Stimulated activated CD4-positive, alpha-beta T cell treated with anti-CD3 and anti-CD28 coated beads, Interleukin-15, amount 100 ng/mL, for 48 hours (primary cell): ENCODE measurements at regions not wholly inside any gene's neighbourhood (a gene's known extent, or its start where the extent isn't known, plus 50 kb on each side); places are given as distances from the start of the nearest gene placed in this dataset.

Source experiments
- DNase-seq, 2 donors: peaks; one replicate each; pipeline ENCODE4 v3.0.0-alpha.2; 2020; ENCODE audit warnings: low read depth in 2 of 2

DNA sequence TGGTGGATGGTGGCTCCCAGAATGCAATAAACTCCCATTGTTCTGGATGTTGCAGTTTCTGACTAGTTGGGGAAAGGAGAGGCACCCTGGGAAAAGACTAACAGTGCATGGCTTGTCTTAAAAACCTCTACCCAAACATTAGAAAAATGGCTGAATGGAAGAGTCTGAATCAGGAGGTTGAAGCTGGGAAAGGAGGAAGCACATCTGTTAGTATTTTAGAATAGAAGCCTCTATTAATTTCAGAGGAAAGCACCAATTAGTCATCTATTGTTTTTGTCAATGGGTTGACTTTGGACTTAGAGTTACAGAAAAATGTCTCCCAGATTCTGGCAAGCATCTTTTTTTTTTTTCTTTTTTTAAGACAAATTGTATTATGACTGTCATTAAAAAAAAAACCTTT is 56.1 kb upstream of the ELMO1 start:
- no peak for DNase-seq

DNA sequence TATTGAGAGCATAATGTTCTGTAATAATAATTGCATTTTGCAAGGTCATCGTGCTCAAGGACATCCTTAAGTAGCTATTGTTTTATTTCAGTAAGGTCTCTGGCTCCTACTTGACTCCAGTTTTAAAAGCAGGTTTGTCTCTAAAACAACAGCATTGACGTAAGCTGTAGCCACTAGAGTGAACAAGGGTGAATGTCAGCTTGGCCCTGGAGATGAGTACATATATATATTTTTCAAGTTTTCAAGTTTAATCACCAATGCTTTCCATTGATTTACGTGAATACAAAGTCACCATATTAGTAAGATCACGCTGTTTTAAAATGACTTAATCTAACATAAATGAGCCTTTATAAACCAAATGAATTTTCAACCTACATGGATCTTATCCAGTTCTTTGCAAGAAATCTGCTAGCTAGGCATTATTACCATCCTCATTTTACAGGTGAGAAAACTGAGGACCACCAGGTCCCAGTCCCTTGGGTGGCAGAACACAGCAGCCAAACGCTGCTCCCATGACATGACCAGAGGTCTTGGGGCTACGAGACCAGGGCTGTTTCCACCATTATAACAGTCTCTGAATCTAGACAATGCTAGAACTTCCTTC is 57.2 kb upstream of the ELMO1 start:
- DNase-seq: no peak

- no peak for DNase-seq
Measured at GRCh38 chr7:37508118-37508517, 59.5 kb upstream of the ELMO1 start.

DNA sequence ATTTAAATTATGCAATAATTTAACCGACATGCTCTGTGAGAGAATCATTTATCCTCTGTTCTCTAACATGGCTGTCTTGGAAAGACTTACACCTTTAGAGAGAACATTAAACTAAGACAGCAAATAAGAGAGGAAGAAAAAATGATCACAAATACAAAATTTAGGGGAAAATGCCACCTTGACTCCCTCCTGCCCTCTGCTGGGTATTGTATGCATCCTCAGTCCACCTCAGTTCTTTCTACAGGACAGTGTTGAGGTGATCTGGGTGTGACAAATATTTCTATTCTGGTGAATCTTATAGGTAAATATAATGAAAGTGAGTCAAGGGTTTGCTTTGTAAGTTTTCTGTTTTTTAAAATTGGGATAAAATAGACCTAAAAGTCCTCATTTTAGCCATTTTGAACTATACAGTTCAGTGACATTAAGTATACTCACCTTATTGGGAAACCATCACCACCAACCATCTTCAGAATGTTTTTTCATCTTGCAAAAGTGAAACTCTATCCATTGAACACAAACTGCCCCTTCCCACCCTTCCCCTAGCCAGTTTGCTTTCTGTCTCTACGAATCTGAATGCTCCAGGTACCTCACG is 61.5 kb upstream of the ELMO1 start:
- peak in 1 of 2 donors; percentile 11 for DNase-seq

DNA sequence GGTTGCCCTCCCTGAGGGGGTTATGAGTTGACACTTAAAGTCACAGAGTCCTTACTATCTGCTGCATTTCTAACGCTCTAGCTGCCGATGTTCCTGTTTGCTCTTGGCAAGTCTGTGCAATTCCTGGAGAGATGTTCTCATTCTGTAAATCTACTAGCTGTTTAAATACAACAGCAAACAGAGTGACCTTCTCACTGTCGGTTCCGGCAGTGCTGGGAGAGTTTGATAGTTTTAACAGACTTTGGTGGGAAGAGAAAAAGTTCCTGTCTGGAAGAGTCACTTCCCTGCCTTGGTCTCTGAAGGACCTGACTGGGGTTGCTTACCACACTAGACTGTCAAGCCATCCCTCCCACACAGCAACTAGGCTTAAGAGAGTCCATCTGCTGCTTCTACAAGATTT is 63.3 kb upstream of the ELMO1 start:
- DNase-seq: no peak

GRCh38 chr7:37514497-37514896 is 65.8 kb upstream of the ELMO1 start:
- no peak for DNase-seq

GRCh38 chr7:37516664-37517063 is 68.0 kb upstream of the ELMO1 start:
- DNase-seq: no peak

- DNase-seq: no peak
Measured at GRCh38 chr7:37518266-37518665, 69.6 kb upstream of the ELMO1 start.

- no peak for DNase-seq
Measured at GRCh38 chr7:37524056-37524455, 75.4 kb upstream of the ELMO1 start.

DNA sequence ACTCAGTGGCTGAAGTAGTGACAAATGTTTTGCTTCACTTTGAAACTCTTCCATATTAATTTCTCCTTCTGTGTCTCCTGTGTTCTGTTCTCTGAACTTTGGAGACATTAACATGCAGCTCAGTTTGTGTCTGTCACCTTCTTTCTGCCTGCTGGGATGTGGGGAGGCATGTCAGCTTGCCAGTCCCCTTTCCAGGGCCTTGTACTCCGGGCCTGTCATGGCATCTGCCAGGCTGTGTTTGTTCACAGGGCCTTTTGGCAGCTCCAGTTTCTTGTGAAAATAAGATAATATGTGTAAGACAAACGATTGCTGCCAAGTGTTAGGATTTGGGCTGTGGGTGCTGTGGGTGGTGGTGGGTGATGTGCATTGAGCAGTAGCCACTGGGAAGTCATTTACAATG is 76.1 kb upstream of the ELMO1 start:
- no peak for DNase-seq

GRCh38 chr7:37526623-37527022 is 78.0 kb upstream of the ELMO1 start:
- DNase-seq: no peak

DNA sequence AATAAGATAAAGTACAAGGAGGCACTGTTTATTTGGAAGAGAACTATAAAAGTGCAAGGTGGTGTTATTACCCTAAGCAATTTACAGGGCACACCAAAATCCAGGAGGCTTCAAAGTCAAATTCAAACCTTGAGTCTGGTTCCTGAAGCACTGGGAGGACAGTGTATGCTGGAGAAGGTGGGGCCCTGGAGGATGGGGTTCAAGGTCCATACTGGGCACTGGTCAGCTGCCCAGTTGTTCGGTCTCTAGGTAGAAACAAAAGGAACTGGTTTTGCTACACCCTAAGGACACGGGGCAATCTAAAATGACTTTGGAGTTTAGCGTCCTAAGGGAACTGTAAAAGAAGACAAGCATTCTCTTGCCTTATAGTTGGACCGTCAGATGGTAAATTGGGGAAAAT is 78.4 kb upstream of the ELMO1 start:
- DNase-seq: no peak

DNA sequence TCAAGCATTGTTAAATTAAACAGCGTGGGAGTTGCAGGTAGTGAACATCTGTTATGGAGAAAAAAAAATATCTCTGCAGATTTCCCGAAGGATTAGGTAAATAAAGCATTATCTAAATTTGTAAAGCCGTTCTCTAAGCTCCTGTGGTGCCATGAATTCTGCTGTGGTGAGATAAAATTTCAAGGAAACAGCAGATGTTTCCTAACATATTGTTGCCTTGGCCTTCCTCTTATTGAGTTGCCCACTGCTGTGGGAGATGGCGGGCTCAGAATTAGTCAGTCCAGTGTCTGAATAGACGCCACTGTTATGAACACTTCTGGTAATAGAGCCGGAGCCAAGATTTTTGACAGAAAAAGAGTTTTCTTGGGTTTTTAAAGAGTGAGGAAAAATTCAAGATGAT is 82.6 kb upstream of the ELMO1 start:
- no peak for DNase-seq

- DNase-seq: no peak
Measured at GRCh38 chr7:37532636-37533035, 84.0 kb upstream of the ELMO1 start.

GRCh38 chr7:37534893-37535610 is 86.4 kb upstream of the ELMO1 start:
- DNase-seq: no peak

- no peak for DNase-seq
Measured at GRCh38 chr7:37535841-37536240, 87.2 kb upstream of the ELMO1 start.

DNA sequence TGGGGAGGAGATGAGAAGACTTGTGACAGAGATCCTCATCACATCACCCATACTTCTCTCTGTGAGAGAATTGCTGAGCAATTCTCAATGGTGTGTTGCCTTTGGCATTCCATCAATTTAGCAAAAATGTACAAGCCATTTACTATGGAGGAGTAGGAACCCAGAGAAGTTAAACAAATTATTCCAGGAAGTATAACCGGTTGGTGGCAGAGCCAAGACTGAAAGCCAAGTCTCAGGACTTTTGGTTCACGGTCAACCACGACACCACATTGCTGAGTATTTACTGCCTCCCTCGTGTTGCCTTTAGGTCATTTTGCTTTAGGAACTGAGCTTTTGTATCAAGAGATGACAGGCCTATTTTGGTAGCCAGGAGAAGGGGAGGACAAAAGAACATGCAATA is 88.0 kb upstream of the ELMO1 start:
- DNase-seq: no peak

GRCh38 chr7:37537439-37537838 is 88.8 kb upstream of the ELMO1 start:
- no peak for DNase-seq

- no peak for DNase-seq
Measured at GRCh38 chr7:37538945-37539344, 90.3 kb upstream of the ELMO1 start.

GRCh38 chr7:37540917-37541316 is 92.3 kb upstream of the ELMO1 start:
- no peak for DNase-seq

DNA sequence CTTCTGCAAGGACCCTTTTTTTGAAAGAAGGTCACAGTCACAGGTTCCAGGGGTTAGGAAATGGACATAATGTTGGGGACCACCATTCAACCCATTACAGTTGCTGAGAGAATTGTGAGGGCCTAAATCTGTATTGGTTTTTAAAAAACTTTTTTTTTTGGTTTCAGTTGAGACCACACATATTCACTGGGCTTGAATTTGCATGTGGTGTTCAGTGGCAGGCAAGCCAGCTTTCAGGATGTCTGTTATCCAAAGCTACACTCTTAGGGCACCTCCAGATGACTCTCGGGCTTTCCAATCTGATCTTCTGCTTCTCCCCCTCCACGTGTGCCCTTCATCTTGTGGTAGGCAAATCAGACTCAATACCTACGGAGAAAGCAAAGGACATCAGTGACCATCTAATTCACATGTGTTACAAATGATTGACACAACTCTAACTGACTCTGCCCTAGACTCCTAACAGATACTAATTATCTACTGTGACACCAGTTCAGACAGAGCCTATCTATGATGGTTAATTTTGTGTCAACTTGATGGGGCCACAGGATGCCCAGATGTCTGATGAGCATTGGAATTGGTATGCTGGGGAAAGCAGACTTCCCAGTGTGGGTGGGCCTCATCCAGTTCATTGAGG is 93.3 kb upstream of the ELMO1 start:
- no peak for DNase-seq

DNA sequence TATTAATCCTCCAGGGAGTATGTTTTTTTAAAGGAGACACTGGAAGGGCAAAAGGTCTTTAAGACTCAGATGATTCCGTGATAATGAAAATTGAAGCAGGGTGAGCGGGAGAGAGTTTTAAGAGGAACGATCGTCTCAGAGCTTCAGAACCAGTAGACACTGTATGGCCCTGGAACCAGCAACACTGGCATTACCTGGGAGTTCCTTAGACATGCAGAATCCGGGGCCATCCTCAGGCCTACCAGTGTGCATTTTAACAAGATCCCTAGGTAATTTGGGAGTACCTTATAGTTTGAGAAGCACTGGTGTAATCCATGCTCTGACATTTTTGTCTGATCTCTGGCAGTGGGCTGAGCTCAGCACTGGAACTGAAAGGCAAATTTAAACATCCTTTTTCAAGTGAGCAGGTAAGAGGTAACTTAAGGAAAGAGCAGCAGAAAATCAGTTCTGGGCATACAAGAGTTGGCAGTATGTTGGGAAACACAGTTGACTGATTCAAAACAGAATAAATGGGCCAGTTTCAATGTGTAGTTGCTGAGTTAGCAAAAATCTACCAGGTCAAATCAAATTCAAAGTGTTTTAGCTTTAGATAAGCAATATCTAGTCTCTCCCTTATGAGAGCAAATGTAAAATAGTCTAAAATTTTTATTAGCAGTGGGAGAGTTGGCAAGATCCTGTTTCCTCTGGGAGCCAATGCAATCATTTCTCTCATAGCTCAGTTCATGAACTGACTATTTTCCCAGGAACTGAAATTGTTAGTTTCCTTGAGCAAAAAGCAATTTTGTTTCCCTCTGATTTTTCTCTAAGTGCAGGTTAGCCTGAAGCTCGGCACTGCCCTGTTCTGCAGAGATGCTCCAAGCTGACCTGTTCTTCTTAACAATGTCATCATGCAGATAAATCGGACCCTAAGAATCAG is 97.2 kb upstream of the ELMO1 start:
- no peak for DNase-seq
